Ovary (tissue), 3 donors: ENCODE measurements at regions not wholly inside any gene's neighbourhood (a gene's known extent, or its start where the extent isn't known, plus 50 kb on each side); places are given as distances from the start of the nearest gene placed in this dataset.
"Not testable (repeated sequence)": the region's sequence is repeated elsewhere in the genome, so short reads cannot be mapped to it uniquely, and the experiment has no call there.

Experiments used
- CTCF ChIP-seq, 3 donors: fragments of 450-650 bp in 2 of 3; fragments of 200-600 bp in 1 of 3; IDR thresholded peaks; one replicate each; pipeline versions ENCODE4 v1.5.1 to v1.8.0; 2016 to 2022; ENCODE audit warnings: antibody characterized with exemption in 3 of 3, mild to moderate bottlenecking in 1 of 3
- EP300 ChIP-seq: sonication (generic); formaldehyde crosslinking; IDR thresholded peaks from one replicate; pipeline ENCODE4 v1.6.1; 2017; ENCODE audit warnings: antibody characterized with exemption
- POLR2A ChIP-seq: fragments of 450-650 bp; IDR thresholded peaks from one replicate; pipeline ENCODE4 v1.6.1; 2017; ENCODE audit warnings: antibody characterized with exemption, mild to moderate bottlenecking, moderate library complexity
- donor health status: DM: no; HTN: no; CAD: no.

DNA sequence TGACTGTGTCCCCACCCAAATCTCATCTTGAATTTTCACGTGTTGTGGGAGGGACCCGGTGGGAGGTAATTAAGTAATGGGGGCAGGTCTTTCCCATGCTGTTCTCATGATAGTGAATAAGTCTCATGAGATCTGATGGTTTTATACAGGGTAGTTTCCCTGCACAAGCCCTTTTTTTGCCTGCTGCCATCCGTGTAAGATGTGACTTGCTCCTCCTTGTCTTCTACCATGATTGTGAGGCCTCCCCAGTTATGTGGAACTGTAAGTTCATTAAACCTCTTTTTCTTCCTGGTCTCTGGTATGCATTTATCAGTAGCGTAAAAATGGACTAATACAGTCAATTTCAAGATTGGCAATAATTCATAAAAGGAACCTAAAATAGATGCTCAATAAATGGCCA is 261.0 kb downstream of the ETV1 start:
- not testable (repeated sequence) for TF ChIP-seq CTCF (IDR thresholded peaks at IDR 0.05); POLR2A; EP300
